ENCODE measurements at regions not wholly inside any gene's neighbourhood (a gene's known extent, or its start where the extent isn't known, plus 50 kb on each side); places are given as distances from the start of the nearest gene placed in this dataset.

GRCh38 chr7:21029006-21029405 is 242.3 kb upstream of the SP8 start:
- DNase-seq (ENCODE audit: low read depth in 2 of 2) = no peak

- DNase-seq (ENCODE audit: low read depth in 2 of 2) = no peak
Measured at GRCh38 chr7:21030237-21030871, 243.7 kb upstream of the SP8 start.

- no peak for DNase-seq (ENCODE audit: low read depth in 2 of 2)
Measured at GRCh38 chr7:21041252-21041651, 254.6 kb upstream of the SP8 start.

GRCh38 chr7:21041666-21042065 is 255.0 kb upstream of the SP8 start:
- no peak for DNase-seq (ENCODE audit: low read depth in 2 of 2)

GRCh38 chr7:21044384-21044783 is 257.7 kb upstream of the SP8 start:
- no peak for DNase-seq (ENCODE audit: low read depth in 2 of 2)

GRCh38 chr7:21044913-21045568 is 258.4 kb upstream of the SP8 start:
- DNase-seq (ENCODE audit: low read depth in 2 of 2) = no peak

- DNase-seq (ENCODE audit: low read depth in 2 of 2) = no peak
Measured at GRCh38 chr7:21051865-21052264, 265.2 kb upstream of the SP8 start.

GRCh38 chr7:21054427-21055112 is 267.9 kb upstream of the SP8 start:
- no peak for DNase-seq (ENCODE audit: low read depth in 2 of 2)

- DNase-seq (ENCODE audit: low read depth in 2 of 2) = no peak
Measured at GRCh38 chr7:21059069-21059468, 272.4 kb upstream of the SP8 start.

GRCh38 chr7:21063106-21063505 is 276.4 kb upstream of the SP8 start:
- no peak for DNase-seq (ENCODE audit: low read depth in 2 of 2)

GRCh38 chr7:21064698-21065648 is 278.3 kb upstream of the SP8 start:
- no peak for DNase-seq (ENCODE audit: low read depth in 2 of 2)

- DNase-seq (ENCODE audit: low read depth in 2 of 2) = no peak
Measured at GRCh38 chr7:21066221-21066620, 279.5 kb upstream of the SP8 start.

GRCh38 chr7:21067216-21067615 is 280.5 kb upstream of the SP8 start:
- DNase-seq (ENCODE audit: low read depth in 2 of 2) = no peak

GRCh38 chr7:21070571-21071090 is 283.9 kb upstream of the SP8 start:
- no peak for DNase-seq (ENCODE audit: low read depth in 2 of 2)

GRCh38 chr7:21071561-21072501 is 285.1 kb upstream of the SP8 start:
- no peak for DNase-seq (ENCODE audit: low read depth in 2 of 2)

- no peak for DNase-seq (ENCODE audit: low read depth in 2 of 2)
Measured at GRCh38 chr7:21076054-21076453, 289.4 kb upstream of the SP8 start.

GRCh38 chr7:21076574-21076973 is 289.9 kb upstream of the SP8 start:
- DNase-seq (ENCODE audit: low read depth in 2 of 2) = no peak

GRCh38 chr7:21077602-21078001 is 290.9 kb upstream of the SP8 start:
- DNase-seq (ENCODE audit: low read depth in 2 of 2) = no peak

- no peak for DNase-seq (ENCODE audit: low read depth in 2 of 2)
Measured at GRCh38 chr7:21084286-21084685, 297.6 kb upstream of the SP8 start.

- no peak for DNase-seq (ENCODE audit: low read depth in 2 of 2)
Measured at GRCh38 chr7:21086688-21087087, 300.0 kb upstream of the SP8 start.

GRCh38 chr7:21089653-21090052 is 303.0 kb upstream of the SP8 start:
- no peak for DNase-seq (ENCODE audit: low read depth in 2 of 2)

Measured in stimulated activated CD8-positive, alpha-beta memory T cell treated with anti-CD3 and anti-CD28 coated beads, Interleukin-7, amount 100 ng/mL, for 1 hour (primary cell).